ENCODE measurements at regions not wholly inside any gene's neighbourhood (a gene's known extent, or its start where the extent isn't known, plus 50 kb on each side); places are given as distances from the start of the nearest gene placed in this dataset.
"Not testable (repeated sequence)": the region's sequence is repeated elsewhere in the genome, so short reads cannot be mapped to it uniquely, and the experiment has no call there.

DNA sequence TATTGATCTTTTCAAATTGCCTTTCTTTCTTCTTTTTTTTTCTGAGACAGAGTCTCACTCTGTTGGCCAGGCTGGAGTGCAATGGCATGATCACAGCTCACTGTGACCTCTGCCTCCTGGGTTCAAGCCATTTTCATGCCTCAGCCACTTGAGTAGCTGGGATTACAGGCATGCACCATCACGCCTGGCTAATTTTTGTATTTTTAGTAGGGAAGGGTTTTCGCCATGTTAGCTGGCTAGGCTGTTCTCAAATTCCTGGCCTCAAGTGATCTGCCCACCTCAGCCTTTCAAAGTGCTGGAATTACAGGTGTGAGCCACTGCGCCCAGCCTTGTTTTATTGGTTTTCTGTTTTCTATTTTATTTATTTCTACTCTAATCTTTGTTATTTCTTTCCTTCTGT is 82.7 kb upstream of the NUDT6 start:
- DNase-seq; H3K4me3 Mint-ChIP-seq; intact Hi-C loops (cut with micrococcal nuclease); H3K9me3 Mint-ChIP-seq; H3K27ac Mint-ChIP-seq; H3K27me3 Mint-ChIP-seq (ENCODE audit: low read depth); CTCF ChIA-PET; H3K4me1 Mint-ChIP-seq (ENCODE audit: low read depth): not testable (repeated sequence)
- H3K36me3 Mint-ChIP-seq (ENCODE audit: low read depth): peaks cover 56% of the 10 kb centered on the region

DNA sequence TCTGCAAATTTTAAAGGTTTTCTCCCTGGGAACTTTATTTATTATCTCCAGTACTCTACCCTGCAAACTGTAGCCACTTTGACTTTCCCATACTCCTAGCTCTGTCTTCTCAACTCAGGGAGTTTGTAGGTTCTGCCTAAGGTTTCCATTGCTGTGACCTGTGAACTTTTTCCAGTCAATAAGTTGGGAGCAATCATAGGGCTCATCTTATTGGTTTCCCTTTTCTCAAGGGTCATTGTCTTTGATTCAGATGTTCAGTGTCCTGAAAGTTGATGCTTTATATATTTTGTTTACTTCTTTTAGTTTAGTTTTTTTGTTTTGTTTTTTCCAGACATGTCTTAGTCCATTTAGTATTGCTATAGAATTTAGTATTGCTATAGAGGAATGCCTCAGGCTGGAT is 85.3 kb upstream of the NUDT6 start:
- CTCF ChIA-PET: no interaction called here
- Mint-ChIP-seq H3K4me3 (no peak overlapping the region), H3K27ac (no peak overlapping the region), H3K9me3 (peaks cover 9% of the 10 kb centered on the region), H3K4me1 (ENCODE audit: low read depth) (no peaks in the 10 kb centered on the region), H3K36me3 (ENCODE audit: low read depth) (peaks cover 62% of the 10 kb centered on the region), H3K27me3 (ENCODE audit: low read depth) (no peaks in the 10 kb centered on the region)
- no peak for DNase-seq
- intact Hi-C loops (cut with micrococcal nuclease): no loop called here

DNA sequence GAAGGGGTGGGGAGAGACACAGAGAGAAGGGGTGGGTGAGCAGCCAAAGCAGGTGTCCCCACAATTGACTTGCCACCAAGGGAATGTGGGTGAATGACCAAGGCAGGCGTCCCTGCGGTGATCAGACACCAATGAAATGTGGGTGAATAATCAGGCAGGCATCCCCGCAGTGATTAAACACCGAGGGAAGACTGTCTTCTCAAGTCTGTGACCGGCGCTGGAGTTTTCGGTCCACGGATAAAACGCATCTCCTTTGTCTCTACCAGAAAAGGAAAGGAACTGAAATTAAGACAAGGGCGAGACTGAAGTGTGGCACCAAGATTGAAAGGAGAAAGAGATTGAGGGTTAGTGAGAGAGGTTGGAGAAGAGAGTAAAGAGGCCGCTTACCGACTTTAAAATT is 90.0 kb upstream of the NUDT6 start:
- DNase-seq; H3K4me1 Mint-ChIP-seq (ENCODE audit: low read depth); CTCF ChIA-PET; H3K9me3 Mint-ChIP-seq; H3K4me3 Mint-ChIP-seq; H3K27ac Mint-ChIP-seq; H3K27me3 Mint-ChIP-seq (ENCODE audit: low read depth); intact Hi-C loops (cut with micrococcal nuclease): not testable (repeated sequence)
- peaks cover 39% of the 10 kb centered on the region for H3K36me3 Mint-ChIP-seq (ENCODE audit: low read depth)

DNA sequence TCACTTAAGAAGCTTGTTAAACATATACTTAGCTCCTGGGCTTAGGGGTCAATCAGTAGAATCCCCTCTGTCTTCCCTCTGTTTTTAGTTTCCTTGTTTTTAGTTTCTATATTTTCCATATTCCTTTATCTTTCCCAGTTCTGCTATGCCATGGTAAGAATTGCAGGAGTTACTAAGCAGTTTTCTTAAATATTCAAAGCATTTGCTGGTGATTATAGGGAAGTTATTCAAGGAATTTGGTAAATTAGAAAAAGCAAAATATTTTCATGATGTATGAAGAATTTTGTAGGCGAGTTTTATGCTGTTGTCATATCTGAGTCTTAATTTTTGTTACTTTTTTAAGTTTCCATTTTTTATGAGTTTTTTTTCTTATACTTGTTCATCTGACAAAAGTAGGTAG is 91.6 kb upstream of the NUDT6 start:
- Mint-ChIP-seq H3K27me3 (ENCODE audit: low read depth) (no peaks in the 10 kb centered on the region), H3K4me3 (no peak overlapping the region), H3K4me1 (ENCODE audit: low read depth) (no peaks in the 10 kb centered on the region), H3K36me3 (ENCODE audit: low read depth) (peaks cover 28% of the 10 kb centered on the region), H3K9me3 (peaks cover 4% of the 10 kb centered on the region), H3K27ac (no peak overlapping the region)
- no peak for DNase-seq
- CTCF ChIA-PET: interaction anchor here (0.7 kb wide), 1 partner anchor 362 kb away, joined by 3 read pairs; no protein-coding TSS in a partner anchor
- intact Hi-C loops (cut with micrococcal nuclease): no loop called here

DNA sequence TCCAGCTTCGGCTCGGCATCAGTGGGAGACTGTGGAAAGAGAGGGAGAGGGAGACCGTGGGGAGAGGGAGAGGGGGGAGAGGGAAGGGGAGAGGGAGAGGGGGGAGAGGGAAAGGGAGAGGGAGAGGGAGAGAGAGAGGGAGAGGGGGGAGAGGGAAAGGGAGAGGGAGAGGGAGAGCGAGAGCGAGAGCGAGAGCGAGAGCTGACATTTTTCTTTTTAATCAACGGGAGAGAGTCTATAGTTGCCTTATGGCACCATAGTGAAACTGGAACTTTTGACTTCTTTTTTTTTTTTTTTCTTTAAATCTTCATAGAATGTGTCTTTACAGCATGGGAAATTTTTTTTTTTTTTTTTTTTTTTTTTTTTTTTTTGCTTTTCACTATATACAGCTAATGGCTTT is 94.7 kb upstream of the NUDT6 start:
- Mint-ChIP-seq H3K9me3 (peaks cover 7% of the 10 kb centered on the region), H3K4me1 (ENCODE audit: low read depth) (no peaks in the 10 kb centered on the region), H3K27me3 (ENCODE audit: low read depth) (no peaks in the 10 kb centered on the region), H3K4me3 (no peak overlapping the region), H3K36me3 (ENCODE audit: low read depth) (peaks cover 25% of the 10 kb centered on the region), H3K27ac (no peak overlapping the region)
- intact Hi-C loops (cut with micrococcal nuclease): no loop called here
- DNase-seq: no peak
- CTCF ChIA-PET: no interaction called here

DNA sequence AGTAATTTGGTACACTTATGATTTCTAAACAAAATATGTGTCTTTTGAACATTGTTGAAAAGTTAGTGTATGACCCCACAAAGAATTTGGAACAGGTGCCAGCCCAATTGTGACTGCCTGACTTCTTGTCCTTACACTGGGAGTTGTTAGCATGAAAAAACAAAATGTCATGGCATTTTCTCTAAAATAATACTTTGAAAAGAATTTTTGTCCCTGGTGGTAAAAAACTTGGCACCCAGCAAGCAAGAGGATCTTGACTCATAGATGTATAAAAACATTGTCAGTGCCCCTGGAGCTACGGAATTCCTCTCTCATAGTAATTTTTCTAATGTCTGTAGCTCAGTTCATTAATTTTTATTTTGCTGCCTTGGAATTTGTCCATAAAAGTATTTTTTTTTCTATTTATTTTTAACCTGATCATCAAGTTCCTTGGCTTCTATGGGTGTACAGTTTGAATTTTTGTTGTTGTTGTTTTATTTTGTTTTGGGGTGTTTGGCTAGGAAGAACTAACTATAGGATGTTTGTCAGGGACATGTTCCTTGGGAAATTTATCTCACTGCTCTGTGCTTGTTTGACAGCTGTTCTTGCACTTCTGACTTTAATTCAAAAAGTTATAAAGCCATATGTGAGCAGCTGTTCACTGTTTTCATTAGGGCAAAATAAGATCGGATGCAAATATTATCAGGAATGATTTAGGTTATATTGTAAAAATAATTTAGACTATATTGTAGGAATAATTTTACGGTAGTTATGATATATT is 95.4 kb upstream of the NUDT6 start:
- Mint-ChIP-seq H3K4me1 (ENCODE audit: low read depth) (no peaks in the 10 kb centered on the region), H3K4me3 (no peak overlapping the region), H3K9me3 (peaks cover 3% of the 10 kb centered on the region), H3K27me3 (ENCODE audit: low read depth) (no peaks in the 10 kb centered on the region), H3K27ac (no peak overlapping the region), H3K36me3 (ENCODE audit: low read depth) (peaks cover 19% of the 10 kb centered on the region)
- CTCF ChIA-PET: interaction anchor here (0.6 to 1.0 kb wide), 2 partner anchors 28 to 1018 kb away, joined by 3 read pairs; no protein-coding TSS in a partner anchor
- DNase-seq: no peak
- intact Hi-C loops (cut with micrococcal nuclease): no loop called here

DNA sequence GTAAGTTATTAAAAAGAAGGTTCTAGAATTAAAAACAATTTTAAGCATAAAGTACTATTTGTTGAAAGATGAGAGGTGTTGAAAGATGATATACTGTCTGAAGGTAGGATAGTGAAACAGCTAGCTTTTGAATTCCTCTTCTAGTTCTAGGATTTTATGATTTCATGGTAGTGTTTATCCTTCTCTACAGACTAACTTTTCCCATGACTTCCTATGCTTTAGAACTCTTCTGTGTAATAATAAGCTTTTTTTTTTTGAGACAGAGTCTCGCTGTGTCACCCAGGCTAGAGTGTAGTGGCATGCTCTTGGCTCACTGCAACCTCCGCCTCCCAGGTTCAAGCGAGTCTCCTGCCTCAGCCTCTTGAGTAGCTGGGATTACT is 96.0 kb upstream of the NUDT6 start:
- Mint-ChIP-seq H3K36me3 (ENCODE audit: low read depth) (peaks cover 17% of the 10 kb centered on the region), H3K27me3 (ENCODE audit: low read depth) (no peaks in the 10 kb centered on the region), H3K4me1 (ENCODE audit: low read depth) (no peaks in the 10 kb centered on the region), H3K4me3 (no peak overlapping the region), H3K27ac (no peak overlapping the region), H3K9me3 (peaks cover 3% of the 10 kb centered on the region)
- intact Hi-C loops (cut with micrococcal nuclease): no loop called here
- DNase-seq: no peak
- CTCF ChIA-PET: interaction anchor here (0.6 to 1.0 kb wide), 2 partner anchors 28 to 1019 kb away, joined by 3 read pairs; no protein-coding TSS in a partner anchor

DNA sequence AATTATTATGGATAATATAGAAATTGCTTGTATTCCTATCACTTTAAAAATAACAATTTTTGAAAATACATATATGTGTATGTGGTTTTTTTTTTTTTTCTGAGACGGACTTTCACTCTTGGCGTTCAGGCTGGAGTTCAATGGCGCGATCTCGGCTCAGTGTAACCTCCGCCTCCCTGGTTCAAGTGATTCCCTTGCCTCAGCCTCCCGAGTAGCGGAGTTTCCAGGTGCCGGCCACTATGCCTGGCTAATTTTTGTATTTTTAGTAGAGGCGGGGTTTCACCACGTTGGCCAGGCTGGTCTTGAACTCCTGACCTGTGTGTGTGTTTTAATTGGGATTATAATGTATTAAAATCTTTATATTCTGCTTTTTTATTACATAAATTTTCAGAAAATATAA is 97.9 kb upstream of the NUDT6 start:
- H3K4me1 Mint-ChIP-seq (ENCODE audit: low read depth): no peaks in the 10 kb centered on the region
- intact Hi-C loops (cut with micrococcal nuclease): no loop called here
- CTCF ChIA-PET: no interaction called here

DNA sequence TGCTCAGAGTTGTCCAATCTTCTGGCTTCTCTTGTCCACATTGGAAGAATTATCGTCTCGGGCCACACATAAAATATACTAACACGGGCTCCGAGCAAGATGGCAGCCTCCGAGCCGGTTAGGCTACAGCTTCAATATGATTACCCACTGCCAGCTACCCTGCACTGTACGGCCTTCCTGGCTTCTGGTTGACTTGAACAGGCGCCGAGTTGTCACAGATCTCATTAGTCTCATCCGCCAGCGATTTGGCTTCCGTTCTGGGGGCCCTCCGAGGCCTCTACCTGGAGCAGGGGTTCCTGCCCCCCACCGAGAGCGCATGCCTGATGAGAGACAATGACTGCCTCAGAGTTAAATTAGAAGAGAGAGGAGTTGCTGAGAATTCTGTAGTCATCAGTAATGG is 101.2 kb upstream of the NUDT6 start:
- Mint-ChIP-seq H3K27ac (no peak overlapping the region), H3K4me1 (ENCODE audit: low read depth) (peaks cover 4% of the 10 kb centered on the region), H3K27me3 (ENCODE audit: low read depth) (no peaks in the 10 kb centered on the region), H3K36me3 (ENCODE audit: low read depth) (peaks cover 32% of the 10 kb centered on the region), H3K9me3 (peaks cover 3% of the 10 kb centered on the region), H3K4me3 (no peak overlapping the region)
- no peak for DNase-seq
- intact Hi-C loops (cut with micrococcal nuclease): no loop called here
- CTCF ChIA-PET: no interaction called here

More for the DNA sequence above, 97.9 kb upstream of the NUDT6 start:
- no peak for DNase-seq
- no peaks in the 10 kb centered on the region for H3K27me3 Mint-ChIP-seq (ENCODE audit: low read depth)
- peaks cover 3% of the 10 kb centered on the region for H3K9me3 Mint-ChIP-seq
- H3K4me3 Mint-ChIP-seq: no peak overlapping the region
- no peak overlapping the region for H3K27ac Mint-ChIP-seq
- peaks cover 23% of the 10 kb centered on the region for H3K36me3 Mint-ChIP-seq (ENCODE audit: low read depth)

DNA sequence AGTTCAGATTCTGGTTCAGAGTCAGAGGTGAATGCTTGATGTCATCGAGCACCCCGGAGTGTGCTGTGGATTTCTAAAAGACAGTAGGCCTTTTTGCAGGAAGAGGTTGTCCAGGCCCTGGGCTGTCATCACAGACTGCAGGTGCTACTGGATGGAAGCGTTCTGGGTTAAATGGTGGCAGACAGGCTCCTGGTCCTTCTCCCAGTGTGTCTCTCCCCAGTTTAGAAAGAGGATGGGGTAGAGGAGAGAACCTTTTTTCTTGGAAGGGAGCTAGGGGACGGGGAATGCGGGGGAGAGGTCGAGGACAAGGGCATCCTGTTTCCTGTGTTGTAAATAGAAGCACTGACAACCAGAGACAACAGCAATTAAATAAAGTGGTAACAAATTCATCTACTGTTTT is 102.3 kb upstream of the NUDT6 start:
- no peaks in the 10 kb centered on the region for H3K27me3 Mint-ChIP-seq (ENCODE audit: low read depth)
- CTCF ChIA-PET: no interaction called here
- peaks cover 4% of the 10 kb centered on the region for H3K4me1 Mint-ChIP-seq (ENCODE audit: low read depth)
- peaks cover 3% of the 10 kb centered on the region for H3K9me3 Mint-ChIP-seq
- intact Hi-C loops (cut with micrococcal nuclease): no loop called here
- peaks cover 39% of the 10 kb centered on the region for H3K36me3 Mint-ChIP-seq (ENCODE audit: low read depth)
- H3K4me3 Mint-ChIP-seq: no peak overlapping the region
- no peak overlapping the region for H3K27ac Mint-ChIP-seq
- DNase-seq: no peak

DNA sequence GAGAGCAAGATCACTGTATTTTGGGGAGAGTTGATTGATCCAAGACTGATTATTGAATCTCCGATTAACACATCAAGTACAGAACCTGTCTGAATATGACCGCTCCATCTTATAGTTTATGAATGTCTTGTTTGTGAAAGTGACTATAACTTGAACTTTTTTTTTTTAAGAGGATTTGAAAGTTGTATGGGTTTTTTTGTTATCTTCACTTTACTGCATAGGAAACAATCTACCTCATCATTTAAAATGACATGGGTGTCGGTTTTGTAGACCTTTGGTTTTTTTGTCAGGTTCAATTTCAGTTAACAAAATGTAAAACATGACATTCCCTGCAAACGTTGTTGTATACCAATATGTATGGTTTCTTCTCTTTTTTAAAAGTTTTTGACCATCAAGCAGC is 103.0 kb upstream of the NUDT6 start:
- peaks cover 38% of the 10 kb centered on the region for H3K36me3 Mint-ChIP-seq (ENCODE audit: low read depth)
- H3K27ac Mint-ChIP-seq: no peak overlapping the region

DNA sequence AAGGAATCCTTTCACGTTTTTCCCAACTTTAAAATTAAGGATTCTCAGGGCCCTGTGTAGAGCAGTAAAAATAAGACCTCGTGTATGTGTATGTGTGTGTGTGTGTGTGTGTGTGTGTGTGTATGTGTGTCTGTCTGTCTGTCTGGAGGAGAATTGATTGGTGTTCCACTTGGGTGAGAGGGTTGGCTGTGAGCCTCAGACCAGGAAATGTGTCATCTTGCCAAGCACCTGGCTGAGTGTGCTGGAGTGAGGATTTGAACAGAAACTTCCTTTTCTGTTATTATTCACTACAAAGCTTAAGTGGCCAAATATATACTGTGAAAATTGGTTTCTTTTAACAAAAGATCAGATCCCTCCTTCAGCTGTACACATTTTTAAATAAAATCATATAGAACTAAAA is 103.6 kb upstream of the NUDT6 start:
- intact Hi-C loops (cut with micrococcal nuclease); H3K4me3 Mint-ChIP-seq; H3K27ac Mint-ChIP-seq; H3K9me3 Mint-ChIP-seq; H3K27me3 Mint-ChIP-seq (ENCODE audit: low read depth); CTCF ChIA-PET; H3K4me1 Mint-ChIP-seq (ENCODE audit: low read depth): not testable (repeated sequence)
- peaks cover 35% of the 10 kb centered on the region for H3K36me3 Mint-ChIP-seq (ENCODE audit: low read depth)
- DNase-seq: peak; percentile 23

More for the DNA sequence above, 103.0 kb upstream of the NUDT6 start:
- Mint-ChIP-seq H3K9me3 (peaks cover 3% of the 10 kb centered on the region), H3K4me1 (ENCODE audit: low read depth) (peaks cover 4% of the 10 kb centered on the region), H3K27me3 (ENCODE audit: low read depth) (no peaks in the 10 kb centered on the region), H3K4me3 (no peak overlapping the region)
- intact Hi-C loops (cut with micrococcal nuclease): no loop called here
- DNase-seq: no peak
- CTCF ChIA-PET: no interaction called here

DNA sequence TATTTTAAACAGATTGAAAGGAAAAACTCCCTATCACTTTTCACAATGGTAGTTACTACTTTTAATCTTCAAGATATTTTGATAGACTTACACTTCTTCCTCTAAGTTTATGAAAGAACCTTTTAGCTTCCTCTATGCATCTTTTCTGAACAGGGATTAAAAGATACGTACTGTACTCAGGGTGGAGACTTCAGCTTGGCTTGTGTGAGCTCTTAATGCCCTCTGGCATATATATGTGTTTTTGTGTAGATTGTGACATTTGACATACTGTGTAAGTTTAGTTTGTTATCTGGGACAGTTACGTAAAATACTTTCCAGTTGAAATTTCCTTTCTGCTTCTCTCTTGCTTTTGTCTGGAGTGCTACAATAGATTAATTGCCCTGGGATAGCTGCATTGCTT is 109.3 kb upstream of the NUDT6 start:
- Mint-ChIP-seq H3K36me3 (ENCODE audit: low read depth) (peaks cover 29% of the 10 kb centered on the region), H3K4me3 (no peak overlapping the region), H3K9me3 (no peaks in the 10 kb centered on the region), H3K27me3 (ENCODE audit: low read depth) (no peaks in the 10 kb centered on the region), H3K27ac (peak overlapping the region; percentile 35), H3K4me1 (ENCODE audit: low read depth) (no peaks in the 10 kb centered on the region)
- CTCF ChIA-PET: no interaction called here
- intact Hi-C loops (cut with micrococcal nuclease): no loop called here
- no peak for DNase-seq
